ENCODE measurements at regions not wholly inside any gene's neighbourhood (a gene's known extent, or its start where the extent isn't known, plus 50 kb on each side); places are given as distances from the start of the nearest gene placed in this dataset.

- no peaks in the 10 kb centered on the region for H4K20me1 ChIP-seq (replicated peaks; ENCODE audit: control insufficient read depth, insufficient read depth, low read length)
- no peaks in the 10 kb centered on the region for H3K79me2 ChIP-seq (ENCODE audit: control insufficient read depth, insufficient read depth, low read length)
- no peak overlapping the region for H3K27ac ChIP-seq (ENCODE audit: extremely low read depth, low read depth, low read length)
- no peaks in the 10 kb centered on the region for H3K9me1 ChIP-seq (ENCODE audit: control insufficient read depth, insufficient read depth, low read length)
- in situ Hi-C loops (cut with MboI) (no loop called here), intact Hi-C loops (cut with micrococcal nuclease) (no loop called here)
- H3K27me3 ChIP-seq (ENCODE audit: control insufficient read depth in 2 of 2, insufficient read depth in 2 of 2, low read length in 2 of 2), result no peaks in the 10 kb centered on the region
- ATAC-seq, result no peak
- no peaks in the 10 kb centered on the region for H3K9me3 ChIP-seq (replicated peaks; ENCODE audit: control insufficient read depth, insufficient read depth, low read depth, low read length)
- no peak for DNase-seq (ENCODE audit: extremely low read depth in 1 of 4, low spot score in 3 of 4)
- H2AFZ ChIP-seq (ENCODE audit: low read depth, low read length), result no peak overlapping the region
- H3K36me3 ChIP-seq (ENCODE audit: control insufficient read depth, insufficient read depth, low read length), result no peaks in the 10 kb centered on the region
- BruUV-seq (replicated peaks), result no TSS peak
- H3K4me2 ChIP-seq (ENCODE audit: insufficient read depth, low read length), result no peak overlapping the region
- no peaks in the 10 kb centered on the region for H3K4me1 ChIP-seq (replicated peaks in 1 of 2; ENCODE audit: control insufficient read depth in 2 of 2, insufficient read depth in 2 of 2, low read length in 2 of 2)
- ChIA-PET CTCF (ENCODE audit: low intra/inter-chr PET ratio) (no interaction called here), POLR2A (interaction anchor here (0.5 kb wide), 1 partner anchor 97 kb away, joined by 3 read pairs; no protein-coding TSS in a partner anchor)
- no peak overlapping the region for H3K9ac ChIP-seq (ENCODE audit: insufficient read depth in 1 of 2, low read depth in 2 of 2, low read length in 2 of 2)
- H3K4me3 ChIP-seq, result no peak overlapping the region
- no peak for FAIRE-seq
- no peak for TF ChIP-seq STAG1 (CRISPR knock-in tag; IDR thresholded peaks at IDR 0.05; ENCODE audit: borderline replicate concordance)
- TF ChIP-seq PBX2 (CRISPR knock-in tag; IDR thresholded peaks at IDR 0.05; ENCODE audit: low read depth), result no peak
- no peak for TF ChIP-seq PBX2 (tag; conservative IDR thresholded peaks at IDR 0.05; ENCODE audit: low read depth)
- TF ChIP-seq SIRT6 (IDR thresholded peaks at IDR 0.05; ENCODE audit: low read depth, low read length), result no peak
- no peak for TF ChIP-seq RFX5 (IDR thresholded peaks at IDR 0.05; ENCODE audit: low read depth, low read length)
- TF ChIP-seq, protein P1, sequence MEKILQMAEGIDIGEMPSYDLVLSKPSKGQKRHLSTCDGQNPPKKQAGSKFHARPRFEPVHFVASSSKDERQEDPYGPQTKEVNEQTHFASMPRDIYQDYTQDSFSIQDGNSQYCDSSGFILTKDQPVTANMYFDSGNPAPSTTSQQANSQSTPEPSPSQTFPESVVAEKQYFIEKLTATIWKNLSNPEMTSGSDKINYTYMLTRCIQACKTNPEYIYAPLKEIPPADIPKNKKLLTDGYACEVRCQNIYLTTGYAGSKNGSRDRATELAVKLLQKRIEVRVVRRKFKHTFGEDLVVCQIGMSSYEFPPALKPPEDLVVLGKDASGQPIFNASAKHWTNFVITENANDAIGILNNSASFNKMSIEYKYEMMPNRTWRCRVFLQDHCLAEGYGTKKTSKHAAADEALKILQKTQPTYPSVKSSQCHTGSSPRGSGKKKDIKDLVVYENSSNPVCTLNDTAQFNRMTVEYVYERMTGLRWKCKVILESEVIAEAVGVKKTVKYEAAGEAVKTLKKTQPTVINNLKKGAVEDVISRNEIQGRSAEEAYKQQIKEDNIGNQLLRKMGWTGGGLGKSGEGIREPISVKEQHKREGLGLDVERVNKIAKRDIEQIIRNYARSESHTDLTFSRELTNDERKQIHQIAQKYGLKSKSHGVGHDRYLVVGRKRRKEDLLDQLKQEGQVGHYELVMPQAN (IDR thresholded peaks at IDR 0.05; ENCODE audit: borderline replicate concordance), result no peak
- no peak for TF ChIP-seq KAT2B (IDR thresholded peaks at IDR 0.05; ENCODE audit: low read depth, low read length)
- no peak for TF ChIP-seq RFX7 (CRISPR knock-in tag; IDR thresholded peaks at IDR 0.05)
- TF ChIP-seq HCFC1 (IDR thresholded peaks at IDR 0.05; ENCODE audit: low read depth, low read length), result no peak
- no peak for TF ChIP-seq ZNF23 (CRISPR knock-in tag; IDR thresholded peaks at IDR 0.05)
- no peak for TF ChIP-seq TCF7L2 (IDR thresholded peaks at IDR 0.05; ENCODE audit: low read depth, low read length)
- no peak for TF ChIP-seq SMAD2 (IDR thresholded peaks at IDR 0.05; ENCODE audit: low read depth, low read length)
- TF ChIP-seq, protein P2, sequence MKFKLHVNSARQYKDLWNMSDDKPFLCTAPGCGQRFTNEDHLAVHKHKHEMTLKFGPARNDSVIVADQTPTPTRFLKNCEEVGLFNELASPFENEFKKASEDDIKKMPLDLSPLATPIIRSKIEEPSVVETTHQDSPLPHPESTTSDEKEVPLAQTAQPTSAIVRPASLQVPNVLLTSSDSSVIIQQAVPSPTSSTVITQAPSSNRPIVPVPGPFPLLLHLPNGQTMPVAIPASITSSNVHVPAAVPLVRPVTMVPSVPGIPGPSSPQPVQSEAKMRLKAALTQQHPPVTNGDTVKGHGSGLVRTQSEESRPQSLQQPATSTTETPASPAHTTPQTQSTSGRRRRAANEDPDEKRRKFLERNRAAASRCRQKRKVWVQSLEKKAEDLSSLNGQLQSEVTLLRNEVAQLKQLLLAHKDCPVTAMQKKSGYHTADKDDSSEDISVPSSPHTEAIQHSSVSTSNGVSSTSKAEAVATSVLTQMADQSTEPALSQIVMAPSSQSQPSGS (CRISPR knock-in tag; IDR thresholded peaks at IDR 0.05), result no peak
- TF ChIP-seq ZNF518B (CRISPR knock-in tag; IDR thresholded peaks at IDR 0.05), result no peak
Measured at GRCh38 chrX:112913807-112914206, 73.2 kb upstream of the AMOT start.

Data from K562 (cell line).